Amniotic epithelial cell (primary cell): ENCODE measurements at regions not wholly inside any gene's neighbourhood (a gene's known extent, or its start where the extent isn't known, plus 50 kb on each side); places are given as distances from the start of the nearest gene placed in this dataset.
"Not testable (repeated sequence)": the region's sequence is repeated elsewhere in the genome, so short reads cannot be mapped to it uniquely, and the experiment has no call there.

Experiments
- DNase-seq: peaks from one replicate; pipeline ENCODE4 v3.0.0-alpha.2; 2010; ENCODE audit warnings: low read depth

DNA sequence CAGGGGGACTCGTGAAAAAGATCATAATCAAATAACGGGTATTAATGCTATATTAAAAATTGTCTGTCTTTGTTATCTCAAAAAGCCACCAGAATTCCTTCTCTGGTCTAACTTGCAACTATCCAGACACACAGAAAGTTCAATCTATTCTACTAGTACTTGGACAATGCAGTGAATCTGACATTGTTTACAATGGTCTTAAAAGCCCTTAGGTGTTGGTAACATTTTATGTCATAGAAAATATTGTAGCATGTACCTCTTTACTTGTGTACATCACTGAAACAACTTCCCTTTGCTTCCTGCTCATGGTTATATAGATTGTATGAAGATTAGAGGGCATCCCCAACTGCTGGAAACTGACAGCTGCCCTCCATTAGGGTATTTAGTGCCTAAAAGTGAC lies 71.1 kb upstream of the PPP3CA start:
- DNase-seq, result no peak

DNA sequence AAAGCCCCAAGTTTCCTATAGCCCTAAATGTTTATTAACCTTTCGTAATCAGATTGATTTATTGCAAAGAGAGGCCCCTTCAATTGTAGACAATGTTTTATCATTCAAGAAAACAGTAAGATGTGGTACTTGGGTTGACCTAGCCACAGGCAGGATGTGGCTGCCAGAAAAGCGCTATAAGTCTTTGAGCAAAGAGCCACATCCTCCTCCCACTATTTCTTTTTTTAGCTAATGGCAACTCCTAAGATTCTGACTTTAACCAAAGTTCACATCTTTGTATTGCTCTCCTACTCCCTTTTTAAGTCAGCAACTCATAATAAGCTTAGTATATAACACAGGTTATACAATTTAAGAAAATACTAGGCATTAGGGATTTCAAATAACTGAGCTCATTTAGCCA lies 70.7 kb upstream of the PPP3CA start:
- peak; percentile 13 for DNase-seq

- DNase-seq, result no peak
Observed at GRCh38 chr4:101417046-101417445, 69.7 kb upstream of the PPP3CA start.

DNA sequence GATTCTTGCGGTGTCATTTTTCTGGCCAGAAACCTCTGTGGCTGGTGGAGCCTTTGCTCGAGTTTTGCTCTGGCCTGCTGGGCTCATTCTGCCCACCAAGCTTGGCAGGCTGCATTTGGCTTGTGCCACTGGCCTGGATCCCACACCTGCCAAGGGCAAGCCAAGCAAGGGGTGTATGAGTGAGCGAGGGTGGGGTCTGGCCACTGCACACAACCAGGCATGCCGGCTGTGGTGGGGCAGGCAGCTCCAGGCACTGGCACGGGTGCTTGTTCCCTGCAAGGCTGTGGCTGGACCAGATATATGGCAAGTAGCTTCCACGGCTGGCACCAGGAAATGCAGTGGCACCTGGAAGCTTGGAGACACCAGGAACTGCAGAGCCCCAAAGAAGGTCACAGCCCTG lies 68.6 kb upstream of the PPP3CA start:
- DNase-seq, result no peak

GRCh38 chr4:101414496-101414895 lies 67.2 kb upstream of the PPP3CA start:
- no peak for DNase-seq

GRCh38 chr4:101411926-101412325 lies 64.6 kb upstream of the PPP3CA start:
- DNase-seq, result no peak

- DNase-seq, result not testable (repeated sequence)
Observed at GRCh38 chr4:101411281-101411910, 64.1 kb upstream of the PPP3CA start.

- no peak for DNase-seq
Observed at GRCh38 chr4:101400096-101400495, 52.8 kb upstream of the PPP3CA start.

DNA sequence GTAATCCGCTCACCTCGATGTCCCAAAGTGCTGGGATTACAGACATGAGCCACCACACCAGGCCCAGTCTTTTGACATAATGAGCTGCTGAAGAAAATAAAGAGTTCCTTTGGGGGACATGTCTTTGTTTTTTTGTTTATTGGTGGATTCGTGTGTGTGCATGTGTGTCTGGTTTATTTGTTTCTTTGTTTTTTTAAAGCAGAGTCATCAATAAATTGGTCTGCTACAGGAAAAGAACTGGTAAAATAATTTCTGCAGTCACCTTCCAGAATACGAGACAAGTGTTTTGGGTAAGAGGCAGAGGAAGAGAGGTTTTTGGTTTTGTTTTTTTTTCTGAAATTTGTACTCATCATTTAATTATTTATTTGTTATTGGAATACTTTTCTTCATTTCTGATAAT lies 51.5 kb upstream of the PPP3CA start:
- no peak for DNase-seq
